HG02943 (cell line): ENCODE measurements at regions not wholly inside any gene's neighbourhood (a gene's known extent, or its start where the extent isn't known, plus 50 kb on each side); places are given as distances from the start of the nearest gene placed in this dataset.

Experiments used
- ATAC-seq: cut with Tn5 transposase; IDR thresholded peaks from one replicate; pipeline ENCODE4 v1.9.1; 2021; ENCODE audit warnings: mild to moderate bottlenecking, low read depth, moderate library complexity; ENCODE audit not compliant: unreplicated experiment

DNA sequence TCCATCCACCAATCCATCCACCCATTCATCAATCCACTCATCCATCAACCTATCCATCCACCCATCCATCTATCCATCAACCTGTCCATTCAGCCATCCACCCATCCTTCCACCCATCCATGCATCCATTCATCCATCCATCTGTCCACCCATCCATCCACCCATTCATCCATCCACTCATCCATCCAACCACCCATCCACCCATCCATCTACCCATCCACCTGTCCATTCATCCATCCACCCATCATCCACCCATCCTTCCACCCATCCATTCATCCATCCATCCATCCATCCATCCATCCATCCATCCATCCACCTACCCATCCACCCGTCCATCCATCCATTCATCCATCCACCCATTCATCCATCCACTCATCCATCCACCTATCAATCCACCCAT, 195.8 kb downstream of the NXNL2 start:
- no peak for ATAC-seq

GRCh38 chr9:88732128-88732527, 197.2 kb downstream of the NXNL2 start:
- no peak for ATAC-seq

DNA sequence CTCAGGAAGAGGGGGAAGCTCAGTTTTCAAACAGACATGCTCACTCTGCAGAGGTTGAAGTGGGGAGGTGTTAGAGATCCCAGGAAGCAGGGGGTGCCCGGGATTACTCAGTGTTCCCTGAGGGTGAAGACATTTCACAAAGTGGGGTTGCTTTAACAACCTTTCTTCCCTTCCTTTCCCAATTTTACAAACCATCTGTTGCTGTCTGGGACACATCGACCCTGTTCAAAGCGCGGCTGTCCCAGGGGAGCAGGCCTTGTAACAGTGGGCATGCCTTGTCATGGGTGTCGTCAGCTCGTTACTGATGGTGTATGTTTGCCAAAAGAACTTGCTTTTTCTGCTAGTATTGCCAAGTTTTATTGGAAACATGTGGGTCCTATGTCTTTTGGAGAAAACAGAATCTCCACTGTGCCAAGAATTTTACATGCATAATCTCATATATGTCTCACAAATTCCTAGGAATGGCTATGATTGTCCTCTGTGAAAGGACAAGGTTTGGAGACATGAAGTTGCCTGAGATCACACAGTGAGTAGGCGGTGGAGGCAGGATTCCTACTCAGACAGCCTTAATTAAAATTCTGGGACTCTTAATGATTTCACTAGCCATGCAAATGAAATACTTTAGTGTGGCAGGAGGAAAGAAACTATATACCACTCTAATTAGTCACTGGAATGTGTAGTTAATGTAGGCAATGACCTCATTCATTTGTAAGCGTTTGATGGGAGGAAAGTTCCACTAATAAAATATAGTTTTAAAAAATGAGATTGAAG, 198.9 kb downstream of the NXNL2 start:
- no peak for ATAC-seq

DNA sequence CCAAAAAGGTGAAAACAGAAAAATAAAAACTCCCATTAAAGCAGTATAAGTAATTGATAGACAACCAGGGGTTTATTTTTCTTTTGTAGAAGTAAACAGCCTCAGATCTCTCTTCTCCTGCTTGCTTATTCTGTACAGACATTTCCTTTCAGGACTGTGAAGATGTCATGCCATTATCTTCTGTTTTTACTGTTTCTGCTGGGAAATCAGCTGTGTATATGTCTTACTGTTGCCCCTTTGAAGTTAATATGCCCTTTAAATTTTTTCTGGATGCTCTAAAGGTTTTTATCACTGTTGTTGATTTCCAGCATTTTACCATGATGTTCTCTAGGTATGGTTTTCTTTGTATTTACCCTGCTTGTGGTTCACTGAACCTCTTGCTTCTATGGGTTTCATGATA, 199.5 kb downstream of the NXNL2 start:
- no peak for ATAC-seq

DNA sequence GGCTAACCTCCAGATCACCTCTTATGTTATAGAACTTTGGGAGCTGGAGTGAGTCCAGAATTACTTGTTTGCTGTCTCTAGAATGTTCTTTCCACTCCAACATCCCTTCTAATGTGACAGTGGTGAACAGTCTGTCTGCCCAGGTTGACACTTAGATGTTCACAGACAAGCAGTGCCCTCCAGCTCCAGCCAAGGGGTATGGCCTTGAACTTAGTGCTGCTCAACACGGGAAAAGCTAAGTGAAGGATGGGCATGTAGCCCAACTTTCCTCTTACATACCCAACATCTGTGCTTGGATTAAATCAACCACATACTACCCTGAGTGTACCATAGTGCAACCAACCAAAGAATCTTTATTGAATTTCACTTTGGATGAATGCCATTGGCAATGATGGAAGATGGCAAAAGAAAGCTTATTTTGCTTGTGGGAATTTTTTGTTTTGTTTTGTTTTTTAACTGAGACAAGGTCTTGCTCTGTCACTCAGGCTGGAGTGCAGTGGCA, 201.2 kb downstream of the NXNL2 start:
- ATAC-seq: no peak

GRCh38 chr9:88737031-88737430, 202.1 kb downstream of the NXNL2 start:
- ATAC-seq: no peak

DNA sequence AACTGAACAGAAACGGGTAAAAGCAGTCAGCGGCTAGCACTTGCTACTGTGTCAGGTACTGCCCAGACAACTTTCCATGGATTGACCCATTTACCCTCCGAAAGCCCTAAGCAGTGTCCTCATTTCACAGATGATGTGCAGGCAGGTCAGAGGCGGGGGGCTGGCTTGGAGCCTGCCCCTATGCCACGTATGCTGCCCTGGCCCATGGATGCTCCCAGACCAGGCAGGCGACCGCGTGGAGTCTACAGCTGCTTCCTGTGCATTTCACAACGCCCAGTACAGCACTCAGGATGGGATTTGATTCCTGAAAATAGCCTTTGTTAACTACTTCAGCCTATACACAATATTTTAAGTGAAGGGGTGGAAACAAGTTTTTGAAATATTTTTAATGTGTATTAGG, 202.9 kb downstream of the NXNL2 start:
- no peak for ATAC-seq

- no peak for ATAC-seq
Observed at GRCh38 chr9:88738709-88739108, 203.7 kb downstream of the NXNL2 start.

DNA sequence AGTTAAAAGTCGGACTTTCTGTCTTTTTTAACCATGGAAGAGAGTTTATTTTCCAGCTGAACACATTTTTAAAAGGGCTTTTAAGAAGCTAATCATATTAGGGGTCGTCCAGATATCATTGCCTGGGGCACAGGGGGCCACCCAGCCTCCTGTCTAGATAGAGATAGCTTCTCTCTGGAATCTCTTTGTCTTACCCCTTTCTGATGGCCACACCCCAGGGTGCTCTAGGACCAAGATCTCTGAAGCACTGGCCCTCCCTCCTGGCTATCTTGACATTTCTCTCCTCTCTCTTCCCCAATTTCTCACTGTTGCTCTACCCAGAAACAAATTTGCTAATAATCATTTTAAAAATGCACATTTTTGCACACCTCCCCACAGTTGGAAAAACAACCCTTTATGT, 204.4 kb downstream of the NXNL2 start:
- ATAC-seq: no peak

- ATAC-seq: no peak
Observed at GRCh38 chr9:88740844-88741243, 205.9 kb downstream of the NXNL2 start.

DNA sequence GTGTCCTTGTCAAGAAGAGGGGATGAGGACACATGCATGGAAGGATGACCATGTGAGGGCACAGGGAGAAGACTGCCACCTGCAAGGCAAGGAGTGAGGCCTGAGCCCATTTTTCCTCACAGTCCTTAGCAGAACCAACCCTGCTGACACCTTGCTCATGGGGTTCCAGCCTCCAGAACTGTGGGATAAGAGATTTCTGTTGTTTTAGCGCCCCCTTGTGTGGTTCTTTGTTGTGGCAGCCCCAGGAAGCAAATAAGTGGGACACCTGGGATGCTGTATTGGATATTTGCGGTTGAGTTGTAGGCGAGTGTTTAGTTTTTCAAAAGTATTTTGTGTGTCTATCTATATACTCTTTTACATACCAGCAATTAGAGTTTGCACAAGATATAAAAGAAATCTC, 206.4 kb downstream of the NXNL2 start:
- ATAC-seq: no peak

- no peak for ATAC-seq
Observed at GRCh38 chr9:88742483-88742882, 207.5 kb downstream of the NXNL2 start.

DNA sequence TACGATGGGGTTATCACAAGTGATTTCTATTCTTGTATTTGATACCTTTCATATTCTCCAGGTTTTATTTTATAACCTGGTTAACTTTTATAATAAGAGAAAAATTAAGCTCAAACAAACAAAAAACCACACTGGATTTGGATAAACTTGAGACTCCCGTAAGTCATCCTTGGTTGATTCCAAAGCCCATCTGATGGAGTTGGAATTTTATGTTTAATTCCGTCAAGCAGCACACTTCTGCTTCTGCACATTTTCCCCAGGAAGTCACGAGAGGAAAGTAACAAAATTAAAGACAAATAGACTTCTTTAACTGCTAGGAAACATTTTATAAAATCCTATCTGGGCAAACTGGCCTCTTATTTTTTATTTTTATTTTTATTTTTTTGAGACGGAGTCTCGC, 207.9 kb downstream of the NXNL2 start:
- no peak for ATAC-seq

- ATAC-seq: no peak
Observed at GRCh38 chr9:88745276-88746001, 210.5 kb downstream of the NXNL2 start.

- no peak for ATAC-seq
Observed at GRCh38 chr9:88746029-88746742, 211.2 kb downstream of the NXNL2 start.

- ATAC-seq: no peak
Observed at GRCh38 chr9:88746743-88747398, 211.9 kb downstream of the NXNL2 start.

DNA sequence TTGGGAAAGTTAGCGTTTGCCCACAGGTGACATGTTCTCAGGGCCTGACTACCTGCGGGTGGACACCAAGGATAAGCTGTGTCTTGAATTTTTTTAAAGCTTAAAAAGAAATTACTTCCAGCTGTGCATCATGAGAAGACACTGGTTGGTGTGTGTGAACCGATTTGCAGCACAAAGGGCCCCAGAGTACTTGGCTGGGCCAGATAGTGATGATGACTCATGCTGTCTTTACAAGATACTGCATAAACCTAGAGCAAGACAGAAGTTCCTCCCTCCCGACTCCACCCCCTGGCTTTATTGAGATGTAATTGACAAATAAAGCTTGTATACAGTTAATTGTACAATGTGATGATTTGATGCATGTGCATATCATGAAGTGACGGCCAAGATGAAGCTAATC, 212.8 kb downstream of the NXNL2 start:
- ATAC-seq: no peak

- no peak for ATAC-seq
Observed at GRCh38 chr9:88748566-88749261, 213.7 kb downstream of the NXNL2 start.

GRCh38 chr9:88749420-88749819, 214.4 kb downstream of the NXNL2 start:
- ATAC-seq: no peak

GRCh38 chr9:88750832-88751360, 215.9 kb downstream of the NXNL2 start:
- no peak for ATAC-seq
